ENCODE measurements at regions not wholly inside any gene's neighbourhood (a gene's known extent, or its start where the extent isn't known, plus 50 kb on each side); places are given as distances from the start of the nearest gene placed in this dataset.
"Not testable (repeated sequence)": the region's sequence is repeated elsewhere in the genome, so short reads cannot be mapped to it uniquely, and the experiment has no call there.

- no peak overlapping the region for H3K27ac ChIP-seq (ENCODE audit: low read depth, low read length)
- H3K36me3 ChIP-seq (ENCODE audit: insufficient read depth, low read length), result no peaks in the 10 kb centered on the region
- H3K9ac ChIP-seq (ENCODE audit: low read depth, low read length), result no peak overlapping the region
- WGBS, result 89% methylated on average over 7 of the region's 7 CpGs
- no peaks in the 10 kb centered on the region for H3K9me3 ChIP-seq (ENCODE audit: insufficient read depth, low read depth, low read length)
- H3K27me3 ChIP-seq (ENCODE audit: insufficient read depth, low read length), result no peaks in the 10 kb centered on the region
- H3K4me3 ChIP-seq (ENCODE audit: low read length), result no peak overlapping the region
- peaks cover 17% of the 10 kb centered on the region for H3K4me1 ChIP-seq (ENCODE audit: insufficient read depth, low read length)
These were observed 424.5 kb downstream of the PREX1 start for GRCh38 chr20:48403167-48403761.

- H3K27me3 ChIP-seq (ENCODE audit: insufficient read depth, low read length), result no peaks in the 10 kb centered on the region
- H3K36me3 ChIP-seq (ENCODE audit: insufficient read depth, low read length), result no peaks in the 10 kb centered on the region
- peaks cover 2% of the 10 kb centered on the region for H3K4me1 ChIP-seq (ENCODE audit: insufficient read depth, low read length)
- no peak overlapping the region for H3K9ac ChIP-seq (ENCODE audit: low read depth, low read length)
- H3K27ac ChIP-seq (ENCODE audit: low read depth, low read length), result no peak overlapping the region
- H3K4me3 ChIP-seq (ENCODE audit: low read length), result no peak overlapping the region
- no peaks in the 10 kb centered on the region for H3K9me3 ChIP-seq (ENCODE audit: insufficient read depth, low read depth, low read length)
- 87% methylated on average over 6 of the region's 6 CpGs for WGBS
These were observed 426.4 kb downstream of the PREX1 start for GRCh38 chr20:48401359-48401758.

GRCh38 chr20:48400009-48400408 lies 427.8 kb downstream of the PREX1 start:
- no peak overlapping the region for H3K9ac ChIP-seq (ENCODE audit: low read depth, low read length)
- WGBS, result 92% methylated on average over 7 of the region's 8 CpGs
- H3K4me1 ChIP-seq (ENCODE audit: insufficient read depth, low read length), result no peaks in the 10 kb centered on the region; the same call in 1 of the 2 replicates
- no peaks in the 10 kb centered on the region for H3K36me3 ChIP-seq (ENCODE audit: insufficient read depth, low read length)
- H3K27ac ChIP-seq (ENCODE audit: low read depth, low read length), result no peak overlapping the region
- no peaks in the 10 kb centered on the region for H3K27me3 ChIP-seq (ENCODE audit: insufficient read depth, low read length)
- no peaks in the 10 kb centered on the region for H3K9me3 ChIP-seq (ENCODE audit: insufficient read depth, low read depth, low read length)
- H3K4me3 ChIP-seq (ENCODE audit: low read length), result no peak overlapping the region

GRCh38 chr20:48398506-48399449 lies 429.0 kb downstream of the PREX1 start:
- Histone ChIP-seq H3K27me3 (ENCODE audit: insufficient read depth, low read length) (no peaks in the 10 kb centered on the region), H3K36me3 (ENCODE audit: insufficient read depth, low read length) (no peaks in the 10 kb centered on the region), H3K9me3 (ENCODE audit: insufficient read depth, low read depth, low read length) (no peaks in the 10 kb centered on the region), H3K4me3 (ENCODE audit: low read length) (no peak overlapping the region), H3K4me1 (ENCODE audit: insufficient read depth, low read length) (no peaks in the 10 kb centered on the region; the same call in 1 of the 2 replicates), H3K9ac (ENCODE audit: low read depth, low read length) (no peak overlapping the region), H3K27ac (ENCODE audit: low read depth, low read length) (no peak overlapping the region)
- 84% methylated on average over 16 of the region's 16 CpGs for WGBS

- H3K9ac ChIP-seq (ENCODE audit: low read depth, low read length); H3K27ac ChIP-seq (ENCODE audit: low read depth, low read length); H3K4me1 ChIP-seq (ENCODE audit: insufficient read depth, low read length); H3K9me3 ChIP-seq (ENCODE audit: insufficient read depth, low read depth, low read length); H3K4me3 ChIP-seq (ENCODE audit: low read length); H3K36me3 ChIP-seq (ENCODE audit: insufficient read depth, low read length); H3K27me3 ChIP-seq (ENCODE audit: insufficient read depth, low read length): not testable (repeated sequence)
- 92% methylated on average over 16 of the region's 19 CpGs for WGBS
These were observed 430.6 kb downstream of the PREX1 start for GRCh38 chr20:48396981-48397861.

GRCh38 chr20:48395816-48396546 lies 431.8 kb downstream of the PREX1 start:
- Histone ChIP-seq H3K9ac (ENCODE audit: low read depth, low read length) (no peak overlapping the region), H3K4me3 (ENCODE audit: low read length) (no peak overlapping the region), H3K36me3 (ENCODE audit: insufficient read depth, low read length) (no peaks in the 10 kb centered on the region), H3K4me1 (ENCODE audit: insufficient read depth, low read length) (no peaks in the 10 kb centered on the region; the same call in 1 of the 2 replicates), H3K27ac (ENCODE audit: low read depth, low read length) (no peak overlapping the region), H3K9me3 (ENCODE audit: insufficient read depth, low read depth, low read length) (peaks cover 6% of the 10 kb centered on the region; the same call in 1 of the 2 replicates), H3K27me3 (ENCODE audit: insufficient read depth, low read length) (no peaks in the 10 kb centered on the region)
- WGBS, result 94% methylated on average over 9 of the region's 9 CpGs

GRCh38 chr20:48394415-48395081 lies 433.3 kb downstream of the PREX1 start:
- H3K4me1 ChIP-seq (ENCODE audit: insufficient read depth, low read length), result no peaks in the 10 kb centered on the region; the same call in 1 of the 2 replicates
- no peak overlapping the region for H3K4me3 ChIP-seq (ENCODE audit: low read length)
- 91% methylated on average over 9 of the region's 9 CpGs for WGBS
- peaks cover 6% of the 10 kb centered on the region; the same call in 1 of the 2 replicates for H3K9me3 ChIP-seq (ENCODE audit: insufficient read depth, low read depth, low read length)
- no peaks in the 10 kb centered on the region for H3K36me3 ChIP-seq (ENCODE audit: insufficient read depth, low read length)
- H3K27me3 ChIP-seq (ENCODE audit: insufficient read depth, low read length), result no peaks in the 10 kb centered on the region
- no peak overlapping the region for H3K9ac ChIP-seq (ENCODE audit: low read depth, low read length)
- no peak overlapping the region for H3K27ac ChIP-seq (ENCODE audit: low read depth, low read length)

GRCh38 chr20:48393737-48394314 lies 434.0 kb downstream of the PREX1 start:
- Histone ChIP-seq H3K4me3 (ENCODE audit: low read length) (no peak overlapping the region), H3K9ac (ENCODE audit: low read depth, low read length) (no peak overlapping the region), H3K9me3 (ENCODE audit: insufficient read depth, low read depth, low read length) (peaks cover 6% of the 10 kb centered on the region; the same call in 1 of the 2 replicates), H3K27me3 (ENCODE audit: insufficient read depth, low read length) (no peaks in the 10 kb centered on the region), H3K27ac (ENCODE audit: low read depth, low read length) (no peak overlapping the region), H3K36me3 (ENCODE audit: insufficient read depth, low read length) (no peaks in the 10 kb centered on the region), H3K4me1 (ENCODE audit: insufficient read depth, low read length) (no peaks in the 10 kb centered on the region; the same call in 1 of the 2 replicates)
- WGBS, result 91% methylated on average over 12 of the region's 12 CpGs

- H3K4me1 ChIP-seq (ENCODE audit: insufficient read depth, low read length), result no peaks in the 10 kb centered on the region
- H3K27me3 ChIP-seq (ENCODE audit: insufficient read depth, low read length), result no peaks in the 10 kb centered on the region
- no peak overlapping the region for H3K9ac ChIP-seq (ENCODE audit: low read depth, low read length)
- H3K36me3 ChIP-seq (ENCODE audit: insufficient read depth, low read length), result no peaks in the 10 kb centered on the region
- 96% methylated on average over 8 of the region's 8 CpGs for WGBS
- peaks cover 6% of the 10 kb centered on the region; the same call in 1 of the 2 replicates for H3K9me3 ChIP-seq (ENCODE audit: insufficient read depth, low read depth, low read length)
- H3K27ac ChIP-seq (ENCODE audit: low read depth, low read length), result no peak overlapping the region
- no peak overlapping the region for H3K4me3 ChIP-seq (ENCODE audit: low read length)
These were observed 434.5 kb downstream of the PREX1 start for GRCh38 chr20:48393311-48393685.
